ENCODE measurements at regions not wholly inside any gene's neighbourhood (a gene's known extent, or its start where the extent isn't known, plus 50 kb on each side); places are given as distances from the start of the nearest gene placed in this dataset.

DNA sequence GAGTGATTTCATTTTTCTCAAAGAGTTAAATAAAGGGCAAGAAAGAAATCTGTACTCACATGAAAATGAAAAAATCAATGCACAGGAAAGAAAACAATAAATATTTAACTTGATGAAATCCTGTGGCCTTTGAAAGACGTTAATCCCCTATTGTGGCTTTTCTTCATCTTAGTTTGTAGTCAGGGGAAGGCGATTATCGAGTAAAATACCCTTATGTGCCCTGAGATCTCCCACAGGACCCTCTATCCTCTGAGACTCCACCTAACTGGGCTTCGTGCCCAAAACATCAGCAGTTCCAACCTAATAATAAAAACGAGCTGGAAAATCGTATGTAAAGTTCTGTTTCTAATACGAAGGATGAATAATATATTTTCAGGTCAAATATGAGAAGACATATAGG, 208.2 kb upstream of the ZC3H12C start:
- TF ChIP-seq ZNF274 (IDR thresholded peaks at IDR 0.05; ENCODE audit: low read depth, low read length), result no peak
- TF ChIP-seq SUZ12 (IDR thresholded peaks at IDR 0.05; ENCODE audit: extremely low read depth, insufficient read depth, insufficient read length), result no peak
- no peak for TF ChIP-seq YY1 (IDR thresholded peaks at IDR 0.05; ENCODE audit: insufficient read depth, insufficient read length)

All from NT2/D1 (cell line).